NCI-H1105 treated with DMSO at 0.1 percent for 48 hours (cell line): ENCODE measurements at regions not wholly inside any gene's neighbourhood (a gene's known extent, or its start where the extent isn't known, plus 50 kb on each side); places are given as distances from the start of the nearest gene placed in this dataset.
"Not testable (repeated sequence)": the region's sequence is repeated elsewhere in the genome, so short reads cannot be mapped to it uniquely, and the experiment has no call there.

ENCODE experiments used
- DNase-seq: peaks from one replicate; lab custom pipeline; 2025; lab: John Stamatoyannopoulos, UW

- no peak for DNase-seq
Measured at GRCh38 chr5:67575087-67575486, 378.5 kb upstream of the CD180 start.

GRCh38 chr5:67561151-67561932 lies 364.7 kb upstream of the CD180 start:
- no peak for DNase-seq

- DNase-seq = no peak
Measured at GRCh38 chr5:67552773-67553172, 356.2 kb upstream of the CD180 start.

- DNase-seq = no peak
Measured at GRCh38 chr5:67549947-67550346, 353.3 kb upstream of the CD180 start.

GRCh38 chr5:67549296-67549618 lies 352.7 kb upstream of the CD180 start:
- no peak for DNase-seq

- no peak for DNase-seq
Measured at GRCh38 chr5:67548520-67549295, 352.1 kb upstream of the CD180 start.

GRCh38 chr5:67547682-67548081 lies 351.1 kb upstream of the CD180 start:
- DNase-seq = no peak

- not testable (repeated sequence) for DNase-seq
Measured at GRCh38 chr5:67544942-67545341, 348.3 kb upstream of the CD180 start.

- DNase-seq = no peak
Measured at GRCh38 chr5:67543720-67544270, 347.2 kb upstream of the CD180 start.

- no peak for DNase-seq
Measured at GRCh38 chr5:67542479-67542878, 345.9 kb upstream of the CD180 start.

- no peak for DNase-seq
Measured at GRCh38 chr5:67541875-67542274, 345.3 kb upstream of the CD180 start.

- DNase-seq = no peak
Measured at GRCh38 chr5:67538855-67539506, 342.4 kb upstream of the CD180 start.

GRCh38 chr5:67537439-67538148 lies 341.0 kb upstream of the CD180 start:
- DNase-seq = no peak

- no peak for DNase-seq
Measured at GRCh38 chr5:67536866-67537265, 340.3 kb upstream of the CD180 start.

- peak; percentile 77 for DNase-seq
Measured at GRCh38 chr5:67530609-67531255, 334.1 kb upstream of the CD180 start.

GRCh38 chr5:67528953-67529352 lies 332.4 kb upstream of the CD180 start:
- no peak for DNase-seq

- DNase-seq = no peak
Measured at GRCh38 chr5:67526793-67527192, 330.2 kb upstream of the CD180 start.

- no peak for DNase-seq
Measured at GRCh38 chr5:67520161-67520908, 323.7 kb upstream of the CD180 start.

- DNase-seq = no peak
Measured at GRCh38 chr5:67518227-67518626, 321.6 kb upstream of the CD180 start.

- DNase-seq = no peak
Measured at GRCh38 chr5:67516948-67517565, 320.5 kb upstream of the CD180 start.
